ENCODE measurements at regions not wholly inside any gene's neighbourhood (a gene's known extent, or its start where the extent isn't known, plus 50 kb on each side); places are given as distances from the start of the nearest gene placed in this dataset.

DNA sequence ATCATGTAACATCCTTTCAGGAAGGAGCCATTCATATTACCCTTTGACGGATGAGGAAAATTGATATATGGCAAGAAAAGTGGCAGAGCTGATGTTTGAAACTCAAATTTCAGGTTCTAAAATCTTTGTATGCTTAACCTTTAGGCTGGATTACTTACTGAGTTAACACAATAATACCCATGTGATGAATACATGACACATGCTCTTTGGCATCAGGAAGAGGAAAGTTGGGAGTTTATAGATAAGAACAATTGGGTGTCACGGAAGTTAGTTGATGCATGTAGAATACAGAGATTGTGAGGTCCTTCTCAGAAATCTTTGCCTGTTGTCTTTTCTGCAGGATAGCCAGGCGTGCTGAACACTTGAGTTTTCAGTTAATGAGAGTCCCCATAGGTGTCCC lies 572.1 kb upstream of the POM121L12 start:
- Mint-ChIP-seq H3K4me3 (no peak overlapping the region), H3K4me1 (no peaks in the 10 kb centered on the region), H3K9me3 (peaks cover 6% of the 10 kb centered on the region), H3K27ac (no peak overlapping the region), H3K27me3 (no peaks in the 10 kb centered on the region), H3K36me3 (ENCODE audit: low read depth) (no peaks in the 10 kb centered on the region)
- DNase-seq (no peak), ATAC-seq (no peak)

DNA sequence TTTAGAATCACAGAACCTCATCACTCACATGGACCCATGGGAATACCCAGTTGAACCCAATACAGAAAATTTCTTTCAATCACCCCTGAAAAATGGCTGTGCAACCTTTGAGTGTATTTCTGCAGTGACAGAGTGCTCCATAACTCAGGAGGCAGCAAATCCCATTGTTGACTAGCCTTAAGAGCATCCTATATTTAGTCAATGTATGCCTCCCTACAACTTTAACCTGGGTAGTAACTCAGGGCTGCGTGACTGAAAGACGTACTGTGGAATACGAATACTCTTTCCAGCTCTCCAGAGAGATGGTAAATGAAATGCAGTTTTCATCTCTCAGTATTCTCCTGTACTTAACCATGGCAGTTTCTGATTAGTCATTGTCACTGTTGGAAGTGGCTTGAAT lies 573.0 kb upstream of the POM121L12 start:
- no peak overlapping the region for H3K27ac Mint-ChIP-seq
- no peaks in the 10 kb centered on the region for H3K36me3 Mint-ChIP-seq (ENCODE audit: low read depth)
- peaks cover 10% of the 10 kb centered on the region for H3K9me3 Mint-ChIP-seq
- no peak overlapping the region for H3K4me3 Mint-ChIP-seq
- no peak for ATAC-seq
- H3K4me1 Mint-ChIP-seq: no peaks in the 10 kb centered on the region
- no peaks in the 10 kb centered on the region for H3K27me3 Mint-ChIP-seq
- no peak for DNase-seq

DNA sequence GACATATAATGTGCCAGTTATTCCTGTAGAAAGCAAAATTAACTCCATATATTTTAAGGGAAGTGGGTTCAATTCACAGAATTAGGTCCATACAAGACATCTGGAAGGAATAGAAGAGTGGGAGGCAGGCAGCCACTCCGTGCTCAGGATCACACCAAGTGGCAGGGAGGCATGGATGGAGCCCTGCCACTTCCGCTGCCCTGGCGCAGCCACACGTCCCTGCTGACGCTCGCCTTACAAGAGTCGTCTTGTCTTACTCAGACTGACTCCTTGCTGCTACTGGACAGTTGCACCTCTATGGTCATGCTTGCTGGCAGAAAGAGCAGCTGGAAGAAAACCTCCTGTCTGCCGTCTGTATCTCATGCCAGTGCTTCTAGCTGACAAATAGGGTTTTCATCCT lies 579.9 kb upstream of the POM121L12 start:
- Mint-ChIP-seq H3K27ac (no peak overlapping the region), H3K4me1 (no peaks in the 10 kb centered on the region), H3K4me3 (no peak overlapping the region), H3K9me3 (peaks cover 6% of the 10 kb centered on the region), H3K36me3 (ENCODE audit: low read depth) (no peaks in the 10 kb centered on the region), H3K27me3 (no peaks in the 10 kb centered on the region)
- ATAC-seq (no peak), DNase-seq (no peak)

DNA sequence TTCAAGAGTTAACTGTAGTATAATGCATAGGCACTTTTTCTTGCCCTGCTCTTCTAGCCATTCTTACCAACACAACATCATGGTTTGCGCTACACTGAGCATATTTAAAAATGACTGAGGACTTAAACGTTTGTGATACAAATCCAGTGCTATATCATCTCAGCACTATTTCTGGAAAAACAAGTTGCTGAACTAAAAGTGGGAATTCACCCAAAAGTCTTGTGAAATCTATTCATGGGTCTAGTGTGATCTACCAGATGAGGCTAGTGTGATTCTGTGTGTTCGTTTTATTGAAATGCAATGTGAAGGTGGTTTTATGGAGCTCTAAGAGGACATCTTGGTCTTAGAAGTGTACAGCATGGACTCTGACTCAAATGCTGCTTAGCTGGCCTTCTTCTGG lies 584.6 kb upstream of the POM121L12 start:
- H3K9me3 Mint-ChIP-seq: peaks cover 6% of the 10 kb centered on the region
- no peak for ATAC-seq
- H3K36me3 Mint-ChIP-seq (ENCODE audit: low read depth): no peaks in the 10 kb centered on the region
- H3K4me3 Mint-ChIP-seq: no peak overlapping the region
- no peaks in the 10 kb centered on the region for H3K27me3 Mint-ChIP-seq
- H3K27ac Mint-ChIP-seq: no peak overlapping the region
- DNase-seq: no peak
- no peaks in the 10 kb centered on the region for H3K4me1 Mint-ChIP-seq

DNA sequence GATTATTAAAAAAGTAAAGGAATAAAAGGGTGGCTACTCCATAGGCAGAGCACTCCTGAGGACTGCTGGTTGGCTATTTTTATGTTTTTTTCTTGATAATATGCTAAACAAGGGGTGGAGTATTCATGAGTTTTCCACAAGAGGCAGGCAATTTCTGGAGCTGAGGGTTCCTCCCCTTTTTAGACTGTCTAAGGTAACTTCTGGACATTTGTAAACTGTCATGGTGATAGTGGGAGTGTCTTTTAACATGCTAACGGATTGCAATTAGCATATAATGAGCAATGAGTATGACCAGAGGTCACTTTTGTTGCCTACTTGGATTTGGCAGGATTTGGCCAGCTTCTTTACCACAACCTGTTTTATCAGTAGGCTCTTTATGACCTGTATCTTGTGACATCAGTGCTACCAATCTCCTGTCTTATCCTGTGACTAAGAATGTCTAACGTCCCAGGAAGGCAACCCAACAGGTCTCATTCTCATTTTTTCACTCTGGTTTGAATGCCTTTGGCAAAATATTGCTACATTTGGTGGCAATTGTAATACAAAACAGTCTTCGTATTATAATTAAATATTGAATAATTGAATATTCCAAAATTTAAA lies 587.8 kb upstream of the POM121L12 start:
- no peaks in the 10 kb centered on the region for H3K4me1 Mint-ChIP-seq
- ATAC-seq (no peak), DNase-seq (no peak)
- H3K4me3 Mint-ChIP-seq: no peak overlapping the region
- no peak overlapping the region for H3K27ac Mint-ChIP-seq
- no peaks in the 10 kb centered on the region for H3K27me3 Mint-ChIP-seq
- no peaks in the 10 kb centered on the region for H3K36me3 Mint-ChIP-seq (ENCODE audit: low read depth)
- peaks cover 6% of the 10 kb centered on the region for H3K9me3 Mint-ChIP-seq

DNA sequence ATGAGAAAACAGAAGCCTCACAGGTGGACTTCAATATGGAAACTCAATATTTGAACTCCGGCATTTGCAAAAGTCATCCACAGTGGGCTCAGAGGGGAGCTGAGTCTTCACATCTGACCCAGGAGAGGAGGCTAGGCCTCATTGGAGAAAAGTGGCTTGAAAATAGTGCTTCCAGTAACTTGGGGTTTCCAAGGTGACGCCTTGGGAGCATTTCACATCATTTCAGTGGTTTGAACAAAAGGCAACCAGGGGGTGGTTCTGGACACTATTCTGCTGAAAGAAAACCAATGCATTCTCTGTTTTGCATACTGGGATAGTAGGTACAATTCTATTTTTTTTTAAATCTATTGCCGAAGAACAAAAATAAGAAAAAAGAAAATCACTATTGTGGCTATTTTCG lies 599.2 kb upstream of the POM121L12 start:
- no peak overlapping the region for H3K4me3 Mint-ChIP-seq
- H3K27me3 Mint-ChIP-seq: no peaks in the 10 kb centered on the region
- ATAC-seq (no peak), DNase-seq (no peak)
- H3K4me1 Mint-ChIP-seq: no peaks in the 10 kb centered on the region
- H3K36me3 Mint-ChIP-seq (ENCODE audit: low read depth): no peaks in the 10 kb centered on the region
- peaks cover 8% of the 10 kb centered on the region for H3K9me3 Mint-ChIP-seq
- no peak overlapping the region for H3K27ac Mint-ChIP-seq

DNA sequence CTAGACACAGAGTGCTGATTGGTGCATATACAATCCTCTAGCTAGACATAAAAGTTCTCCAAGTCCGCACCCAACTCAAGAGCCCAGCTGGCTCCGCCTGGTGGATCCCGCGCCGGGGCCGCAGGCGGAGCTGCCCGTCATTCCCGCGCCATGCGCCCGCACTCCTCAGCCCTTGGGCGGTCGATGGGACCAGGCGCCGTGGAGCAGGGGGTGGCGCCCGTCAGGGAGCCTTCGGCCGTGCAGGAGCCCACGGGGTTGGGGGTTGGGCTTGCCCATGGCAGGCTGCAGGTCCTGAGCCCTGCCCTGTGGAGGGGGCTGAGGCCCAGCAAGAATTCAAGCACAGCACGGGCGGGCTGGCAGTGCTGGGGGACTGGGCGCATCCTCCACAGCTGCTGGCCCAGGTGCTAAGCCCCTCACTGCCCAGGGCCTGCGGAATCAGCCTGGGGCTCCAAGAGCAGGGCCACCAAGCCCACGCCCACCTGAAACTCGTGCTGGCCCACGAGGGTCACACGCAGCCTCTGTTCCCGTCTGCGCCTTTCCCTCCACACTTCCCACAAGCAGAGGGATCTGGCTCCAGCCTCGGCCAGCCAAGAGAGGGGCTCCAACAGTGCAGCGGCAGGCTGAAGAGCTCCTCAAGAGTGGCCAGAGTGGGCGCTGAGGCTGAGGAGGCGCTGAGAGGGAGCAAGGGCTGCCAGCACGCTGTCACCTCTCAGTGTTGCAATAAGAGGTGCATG lies 604.2 kb upstream of the POM121L12 start:
- H3K9me3 Mint-ChIP-seq: peaks cover 18% of the 10 kb centered on the region
- ATAC-seq (no peak), DNase-seq (no peak)
- no peak overlapping the region for H3K4me3 Mint-ChIP-seq
- no peaks in the 10 kb centered on the region for H3K4me1 Mint-ChIP-seq
- no peaks in the 10 kb centered on the region for H3K27me3 Mint-ChIP-seq
- no peaks in the 10 kb centered on the region for H3K36me3 Mint-ChIP-seq (ENCODE audit: low read depth)
- no peak overlapping the region for H3K27ac Mint-ChIP-seq

DNA sequence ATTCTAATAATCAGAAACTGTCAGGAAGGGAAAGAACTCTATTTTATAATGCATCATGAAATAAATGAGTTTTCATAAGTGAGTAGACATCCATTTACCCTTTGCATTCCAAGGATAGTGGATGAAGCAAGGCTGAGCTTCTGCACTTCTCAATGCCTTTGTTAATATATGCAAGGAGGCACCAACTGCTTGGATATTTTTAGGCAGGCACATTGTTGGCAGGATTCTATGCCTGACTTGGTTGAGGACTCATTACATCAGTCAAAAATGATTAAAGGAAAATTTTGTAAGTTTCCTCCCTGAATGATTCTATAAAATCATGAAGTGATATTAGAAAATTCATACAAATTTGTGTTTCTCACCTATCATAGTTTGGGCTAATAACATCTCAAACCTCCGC lies 612.2 kb upstream of the POM121L12 start:
- ATAC-seq: no peak
- H3K9me3 Mint-ChIP-seq: no peaks in the 10 kb centered on the region
- DNase-seq: no peak
- no peaks in the 10 kb centered on the region for H3K36me3 Mint-ChIP-seq (ENCODE audit: low read depth)
- H3K27me3 Mint-ChIP-seq: no peaks in the 10 kb centered on the region
- no peaks in the 10 kb centered on the region for H3K4me1 Mint-ChIP-seq
- H3K27ac Mint-ChIP-seq: no peak overlapping the region
- no peak overlapping the region for H3K4me3 Mint-ChIP-seq

DNA sequence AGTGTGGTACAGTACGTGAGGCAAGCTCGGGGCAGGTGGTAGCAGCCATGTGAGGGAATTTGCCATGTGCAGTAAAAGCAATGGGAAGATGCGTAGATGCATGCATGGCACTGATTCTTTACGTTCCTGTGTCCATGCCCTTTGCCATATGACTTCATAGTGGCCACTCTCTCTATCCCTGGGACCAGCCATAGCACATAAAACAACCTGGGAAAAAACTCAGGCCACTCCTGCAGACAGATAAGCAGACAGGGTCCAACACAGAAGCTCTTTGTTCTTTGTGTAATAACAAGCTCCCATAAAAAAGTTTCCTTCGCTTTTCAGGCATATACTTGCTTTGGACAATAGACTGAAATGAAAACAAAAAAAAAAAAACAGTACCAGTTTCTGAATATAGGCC lies 622.4 kb upstream of the POM121L12 start:
- Mint-ChIP-seq H3K36me3 (ENCODE audit: low read depth) (no peaks in the 10 kb centered on the region), H3K4me1 (no peaks in the 10 kb centered on the region), H3K9me3 (peaks cover 19% of the 10 kb centered on the region), H3K27me3 (no peaks in the 10 kb centered on the region), H3K4me3 (no peak overlapping the region), H3K27ac (no peak overlapping the region)
- DNase-seq (no peak), ATAC-seq (no peak)

DNA sequence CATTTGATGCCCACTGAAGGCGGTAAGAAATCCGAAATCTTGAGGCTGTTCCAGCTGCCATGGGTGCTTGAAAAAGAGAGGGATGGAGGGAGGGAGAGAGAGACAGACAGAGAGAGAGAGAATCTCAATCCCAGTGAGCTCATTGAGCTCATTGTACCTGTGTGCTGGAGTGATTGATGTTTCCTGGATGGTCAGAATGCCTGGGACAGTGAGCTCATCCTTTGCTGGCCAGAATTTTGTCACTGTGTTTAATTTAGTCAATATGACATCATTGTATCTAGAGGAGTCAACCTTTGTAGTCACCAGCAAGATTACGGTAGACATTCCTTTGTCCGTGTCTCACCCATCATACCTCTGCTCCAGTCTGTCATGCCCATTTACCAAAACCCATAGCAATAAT lies 625.4 kb upstream of the POM121L12 start:
- no peak overlapping the region for H3K4me3 Mint-ChIP-seq
- H3K9me3 Mint-ChIP-seq: peaks cover 15% of the 10 kb centered on the region
- H3K27me3 Mint-ChIP-seq: no peaks in the 10 kb centered on the region
- H3K36me3 Mint-ChIP-seq (ENCODE audit: low read depth): no peaks in the 10 kb centered on the region
- ATAC-seq: no peak
- no peaks in the 10 kb centered on the region for H3K4me1 Mint-ChIP-seq
- no peak overlapping the region for H3K27ac Mint-ChIP-seq
- DNase-seq: no peak

DNA sequence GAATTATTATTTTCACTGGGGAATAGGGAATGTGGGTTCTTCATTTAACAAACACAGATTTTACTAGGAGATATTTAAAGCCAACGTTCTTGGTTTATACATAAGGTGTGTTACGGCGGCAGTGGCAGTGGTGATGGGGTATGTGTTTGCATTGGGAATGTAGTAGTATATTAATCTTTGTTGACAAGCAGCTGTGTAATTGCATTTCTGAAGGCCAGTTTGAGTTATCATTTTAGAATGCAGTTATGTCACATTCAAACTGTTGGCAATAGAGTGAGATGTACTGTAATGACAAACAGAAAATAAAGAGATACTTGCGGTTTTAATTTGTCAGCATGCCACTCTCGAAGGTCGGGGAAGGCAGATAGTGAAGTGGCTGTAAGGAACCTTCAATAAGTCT lies 628.6 kb upstream of the POM121L12 start:
- H3K9me3 Mint-ChIP-seq: peaks cover 17% of the 10 kb centered on the region
- H3K36me3 Mint-ChIP-seq (ENCODE audit: low read depth): no peaks in the 10 kb centered on the region
- H3K27ac Mint-ChIP-seq: no peak overlapping the region
- H3K27me3 Mint-ChIP-seq: no peaks in the 10 kb centered on the region
- H3K4me3 Mint-ChIP-seq: no peak overlapping the region
- H3K4me1 Mint-ChIP-seq: no peaks in the 10 kb centered on the region
- no peak for ATAC-seq
- DNase-seq: no peak

DNA sequence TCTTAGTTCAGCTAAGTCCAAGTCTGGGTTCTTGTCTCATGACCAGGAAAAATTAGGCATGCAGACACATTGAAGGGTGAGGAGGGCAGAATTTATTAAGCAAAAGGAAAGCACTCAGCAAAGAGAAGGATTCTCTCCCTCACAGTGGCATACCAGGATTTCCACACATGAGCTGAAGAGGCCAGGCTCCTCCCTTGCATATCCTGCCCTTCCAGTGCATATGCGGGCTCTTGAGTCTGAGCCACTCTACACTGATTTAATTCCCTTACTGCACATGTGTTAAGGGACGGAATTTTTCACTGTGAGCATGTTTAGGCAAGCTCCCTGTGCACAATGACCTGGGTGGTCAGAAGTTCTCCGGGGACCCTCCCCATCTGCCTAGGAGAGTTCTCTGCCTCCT lies 652.7 kb upstream of the POM121L12 start:
- DNase-seq: no peak
- Mint-ChIP-seq H3K9me3 (peaks cover 15% of the 10 kb centered on the region), H3K36me3 (ENCODE audit: low read depth) (no peaks in the 10 kb centered on the region), H3K4me3 (no peak overlapping the region), H3K4me1 (no peaks in the 10 kb centered on the region), H3K27ac (no peak overlapping the region), H3K27me3 (no peaks in the 10 kb centered on the region)
- no peak for ATAC-seq

DNA sequence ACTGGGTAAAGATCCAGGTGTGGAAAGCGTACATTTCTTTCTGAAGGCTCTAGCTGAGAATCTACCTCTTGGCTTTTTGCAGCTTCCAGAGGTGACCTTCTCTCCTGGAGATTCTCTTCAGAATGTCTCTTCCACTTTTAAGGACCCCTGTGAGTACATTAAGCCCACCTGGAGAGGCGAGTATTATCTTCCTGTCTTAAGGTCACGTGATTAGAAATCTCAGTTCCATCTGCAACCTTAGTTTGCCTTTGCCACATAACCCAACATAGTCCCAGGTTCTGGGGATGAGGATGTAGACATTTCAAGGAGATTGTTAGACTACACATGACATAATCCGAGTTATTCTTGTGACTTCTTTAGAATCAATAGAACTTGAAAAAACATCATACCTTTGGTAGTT lies 665.5 kb upstream of the POM121L12 start:
- Mint-ChIP-seq H3K36me3 (ENCODE audit: low read depth) (no peaks in the 10 kb centered on the region), H3K4me3 (no peak overlapping the region), H3K27me3 (no peaks in the 10 kb centered on the region), H3K9me3 (peaks cover 7% of the 10 kb centered on the region), H3K27ac (no peak overlapping the region), H3K4me1 (no peaks in the 10 kb centered on the region)
- no peak for ATAC-seq
- DNase-seq: no peak

DNA sequence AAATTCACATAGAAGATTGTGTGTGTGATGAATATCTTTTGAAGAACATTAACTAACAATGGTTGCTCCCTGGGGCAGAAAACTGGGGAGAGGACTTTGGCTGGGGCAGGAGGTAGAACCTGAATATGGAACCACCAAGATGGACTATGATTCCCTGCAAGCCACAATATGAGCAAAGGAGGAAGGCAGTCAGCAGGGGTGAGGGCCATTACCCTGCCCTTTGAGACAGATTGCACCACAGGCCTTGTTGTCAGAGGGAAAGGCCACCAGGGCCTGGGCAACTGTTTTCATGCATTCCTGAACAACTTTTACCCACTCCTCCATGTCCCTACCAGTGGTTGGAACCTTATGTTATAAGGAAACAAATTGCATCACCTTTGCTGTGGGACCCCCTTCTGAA lies 670.1 kb upstream of the POM121L12 start:
- H3K27ac Mint-ChIP-seq: no peak overlapping the region
- H3K4me1 Mint-ChIP-seq: no peaks in the 10 kb centered on the region

DNA sequence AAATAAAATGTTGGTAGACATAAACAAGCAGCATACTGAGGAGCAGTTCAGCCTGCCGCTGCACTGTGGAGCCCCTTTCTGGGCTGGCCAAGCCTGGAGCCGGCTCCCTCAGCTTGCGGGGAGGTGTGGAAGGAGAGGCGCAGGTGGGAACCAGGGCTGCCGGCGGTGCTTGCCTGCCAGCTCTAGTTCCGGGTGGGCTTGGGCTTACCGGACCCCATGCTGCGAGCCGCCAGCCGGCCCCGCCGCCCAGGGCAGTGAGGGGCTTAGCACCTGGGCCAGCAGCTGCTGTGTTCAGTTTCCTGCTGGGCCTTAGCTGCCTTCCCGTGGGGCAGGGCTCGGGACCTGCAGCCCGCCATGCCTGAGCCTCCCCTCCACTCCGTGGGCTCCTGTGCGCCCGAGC lies 672.9 kb upstream of the POM121L12 start:
- Mint-ChIP-seq H3K27ac (no peak overlapping the region), H3K36me3 (ENCODE audit: low read depth) (no peaks in the 10 kb centered on the region), H3K4me1 (no peaks in the 10 kb centered on the region), H3K4me3 (no peak overlapping the region), H3K27me3 (no peaks in the 10 kb centered on the region), H3K9me3 (peaks cover 10% of the 10 kb centered on the region)
- ATAC-seq: no peak
- DNase-seq: no peak

More for the DNA sequence above, 670.1 kb upstream of the POM121L12 start:
- Mint-ChIP-seq H3K36me3 (ENCODE audit: low read depth) (no peaks in the 10 kb centered on the region), H3K4me3 (no peak overlapping the region), H3K9me3 (peaks cover 8% of the 10 kb centered on the region), H3K27me3 (no peaks in the 10 kb centered on the region)
- ATAC-seq (no peak), DNase-seq (no peak)

DNA sequence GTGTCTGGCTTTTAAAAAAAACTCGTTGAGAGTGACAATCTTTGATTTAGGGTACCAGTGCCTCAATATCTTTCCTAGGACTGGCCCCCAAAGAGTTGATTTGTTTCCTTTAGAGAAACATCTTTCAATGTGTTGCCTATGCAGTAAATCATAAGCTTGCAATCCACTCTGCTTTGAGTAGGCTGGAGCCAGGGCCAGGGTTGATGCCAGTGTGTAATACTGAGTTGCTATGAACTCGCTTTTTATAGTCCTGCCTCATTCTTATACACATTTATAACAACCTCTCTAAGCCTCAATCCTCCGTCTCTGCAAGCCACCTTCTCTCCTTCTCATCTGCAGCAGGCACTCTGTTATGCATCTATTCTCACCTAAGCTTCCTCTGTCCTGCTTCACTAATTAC lies 674.9 kb upstream of the POM121L12 start:
- no peaks in the 10 kb centered on the region for H3K4me1 Mint-ChIP-seq
- H3K9me3 Mint-ChIP-seq: peaks cover 13% of the 10 kb centered on the region
- H3K4me3 Mint-ChIP-seq: no peak overlapping the region
- no peak for DNase-seq
- no peak overlapping the region for H3K27ac Mint-ChIP-seq
- no peaks in the 10 kb centered on the region for H3K27me3 Mint-ChIP-seq
- no peaks in the 10 kb centered on the region for H3K36me3 Mint-ChIP-seq (ENCODE audit: low read depth)
- ATAC-seq: no peak
